SK-N-SH (cell line): ENCODE measurements at regions not wholly inside any gene's neighbourhood (a gene's known extent, or its start where the extent isn't known, plus 50 kb on each side); places are given as distances from the start of the nearest gene placed in this dataset.

Source experiments
- CTCF ChIA-PET: fragments of 300-600, 350-600 bp; formaldehyde crosslinking; extraction: SDS; loops from one replicate; lab custom pipeline; 2021; lab: Yijun Ruan, JAX
- POLR2A ChIA-PET: fragments of 350-600 bp; sonication (Branson Sonifier 250); formaldehyde crosslinking; extraction: SDS; loops from one replicate; lab custom pipeline; 2020; ENCODE audit warnings: antibody characterized with exemption, inconsistent platforms; lab: Yijun Ruan, JAX
- DNase-seq: peaks from one replicate; pipeline ENCODE4 v3.0.0; 2012
- H2AFZ ChIP-seq: fragments of 200-600 bp; sonication (generic); 2 replicates; pipeline ENCODE4 v1.8.1; 2016; ENCODE audit warnings: antibody characterized with exemption, mild to moderate bottlenecking, low read depth
- H3F3A ChIP-seq: fragments of 200-600 bp; sonication (generic); replicated peaks from 2 replicates; pipeline ENCODE3; 2016; ENCODE audit warnings: antibody characterized with exemption, mild to moderate bottlenecking; ENCODE audit not compliant: insufficient read depth
- H3K27ac ChIP-seq, 2 experiments: fragments of 200-500 bp in 1 of 2; fragments of 200-600 bp in 1 of 2; sonication (Bioruptor generic) in 1 of 2; sonication (generic), shearing (Covaris generic) in 1 of 2; 2 replicates each; pipeline versions ENCODE4 v1.5.1 to v1.6.1; 2014 to 2016; ENCODE audit warnings: low read depth in 2 of 2, inconsistent platforms in 1 of 2, low read length in 1 of 2, mild to moderate bottlenecking in 1 of 2, mixed read lengths in 1 of 2
- H3K27me3 ChIP-seq: fragments of 200-600 bp; sonication (generic), shearing (Covaris generic); 2 replicates; pipeline ENCODE4 v1.6.1; 2016; ENCODE audit warnings: mixed run types; ENCODE audit not compliant: insufficient read depth
- H3K36me3 ChIP-seq, 2 experiments: fragments of 200-500 bp in 1 of 2; fragments of 200-600 bp in 1 of 2; sonication (Bioruptor generic) in 1 of 2; sonication (generic) in 1 of 2; replicated peaks in 1 of 2; 2 replicates each; pipeline versions ENCODE3 to v1.5.1; 2014 to 2016; ENCODE audit warnings: low read length in 1 of 2, mild to moderate bottlenecking in 1 of 2; ENCODE audit not compliant: insufficient read depth in 2 of 2, control insufficient read depth in 1 of 2
- H3K4me1 ChIP-seq, 2 experiments: fragments of 200-500 bp in 1 of 2; fragments of 200-600 bp in 1 of 2; sonication (Bioruptor generic) in 1 of 2; sonication (generic), shearing (Covaris generic) in 1 of 2; 2 replicates each; pipeline versions ENCODE4 v1.5.1 to v1.6.1; 2014 to 2016; ENCODE audit warnings: low read depth in 1 of 2, low read length in 1 of 2, mixed run types in 1 of 2; ENCODE audit not compliant: insufficient read depth in 2 of 2, control insufficient read depth in 1 of 2
- H3K4me2 ChIP-seq: fragments of 200-600 bp; sonication (generic), shearing (Covaris generic); 2 replicates; pipeline ENCODE4 v1.6.1; 2017; ENCODE audit warnings: mixed run types
- H3K4me3 ChIP-seq, 2 experiments: fragments of 200-500 bp in 1 of 2; fragments of 200-600 bp in 1 of 2; sonication (Bioruptor generic) in 1 of 2; sonication (generic), shearing (Covaris generic) in 1 of 2; 2 replicates each; pipeline versions ENCODE4 v1.5.1 to v1.8.1; 2014 to 2016; ENCODE audit warnings: low read depth in 2 of 2, inconsistent platforms in 1 of 2, low read length in 1 of 2, mild to moderate bottlenecking in 1 of 2, mixed read lengths in 1 of 2, moderate library complexity in 1 of 2
- H3K79me2 ChIP-seq: fragments of 200-600 bp; sonication (generic); 2 replicates; pipeline ENCODE4 v1.8.1; 2017; ENCODE audit warnings: mild to moderate bottlenecking; ENCODE audit not compliant: insufficient read depth
- H3K9ac ChIP-seq: fragments of 200-600 bp; sonication (generic); 2 replicates; pipeline ENCODE4 v1.6.1; 2017; ENCODE audit warnings: mixed run types
- H3K9me2 ChIP-seq: fragments of 200-600 bp; sonication (generic); 2 replicates; pipeline ENCODE4 v1.6.1; 2017; ENCODE audit warnings: mixed run types
- H3K9me3 ChIP-seq: fragments of 200-600 bp; sonication (generic); 2 replicates; pipeline ENCODE4 v1.6.1; 2017; ENCODE audit warnings: mixed run types, mild to moderate bottlenecking, moderate library complexity
- H4K20me1 ChIP-seq: fragments of 200-600 bp; sonication (generic); 2 replicates; pipeline ENCODE4 v1.6.1; 2017; ENCODE audit warnings: mild to moderate bottlenecking, mixed run types; ENCODE audit not compliant: insufficient read depth
- CTCF ChIP-seq: fragments of 200-600 bp; sonication (generic); IDR thresholded peaks from 2 replicates; pipeline ENCODE4 v1.6.1; 2017; ENCODE audit warnings: antibody characterized with exemption, mild to moderate bottlenecking, moderate library complexity
- ELF1 ChIP-seq: IDR thresholded peaks from 2 replicates; pipeline ENCODE4 v1.4.0; 2012
- EZH2phosphoT487 ChIP-seq: fragments of 200-600 bp; sonication (generic); IDR thresholded peaks from 2 replicates; pipeline ENCODE4 v1.6.1; 2017; ENCODE audit warnings: low read depth, mixed run types, mild to moderate bottlenecking, antibody characterized with exemption, moderate library complexity, borderline replicate concordance
- FOSL2 ChIP-seq: IDR thresholded peaks from 2 replicates; pipeline ENCODE4 v1.4.0; 2012; ENCODE audit warnings: low read depth, mild to moderate bottlenecking, moderate library complexity, borderline replicate concordance
- GABPA ChIP-seq: IDR thresholded peaks from 2 replicates; pipeline ENCODE4 v1.4.0; 2012; ENCODE audit warnings: low read depth, mild to moderate bottlenecking
- NFIC ChIP-seq: IDR thresholded peaks from 2 replicates; pipeline ENCODE4 v1.4.0; 2012; ENCODE audit warnings: borderline replicate concordance
- NRF1 ChIP-seq: IDR thresholded peaks from 2 replicates; pipeline ENCODE4 v1.6.1; 2012; ENCODE audit warnings: low read depth, mild to moderate bottlenecking, low read length
- PBX3 ChIP-seq: IDR thresholded peaks from 2 replicates; pipeline ENCODE4; 2012
- RAD21 ChIP-seq: IDR thresholded peaks from 2 replicates; pipeline ENCODE4 v1.6.1; 2012; ENCODE audit warnings: mild to moderate bottlenecking, low read length
- REST ChIP-seq: IDR thresholded peaks from 2 replicates; pipeline ENCODE4 v1.6.1; 2012; ENCODE audit warnings: mild to moderate bottlenecking, low read depth, low read length, moderate library complexity
- SIN3A ChIP-seq: IDR thresholded peaks from 2 replicates; pipeline ENCODE4 v1.6.1; 2012; ENCODE audit warnings: low read depth, mild to moderate bottlenecking, low read length, moderate library complexity, borderline replicate concordance
- SMC3 ChIP-seq: IDR thresholded peaks from 2 replicates; pipeline ENCODE4 v1.6.1; 2012; ENCODE audit warnings: low read depth, low read length, improper control_type of control experiment
- TAF1 ChIP-seq: IDR thresholded peaks from 2 replicates; pipeline ENCODE4 v1.6.1; 2012; ENCODE audit warnings: low read depth, mild to moderate bottlenecking, low read length, moderate library complexity, borderline replicate concordance
- USF1 ChIP-seq: IDR thresholded peaks from 2 replicates; pipeline ENCODE4 v1.4.0; 2012; ENCODE audit warnings: low read depth, borderline replicate concordance
- WGBS: methylation state at CpG from one replicate; pipeline ENCODE4 v1.1.6; 2017; ENCODE audit warnings: low lambda C conversion rate; 5-methylcytosine and 5-hydroxymethylcytosine counted together

GRCh38 chr12:19891936-19892591 lies 452.8 kb downstream of the AEBP2 start:
- no peak overlapping the region for H3K4me2 ChIP-seq
- H3K9ac ChIP-seq, result no peak overlapping the region
- no peaks in the 10 kb centered on the region for H3K9me2 ChIP-seq
- no peaks in the 10 kb centered on the region for H3K36me3 ChIP-seq
- no peak overlapping the region for H3K27ac ChIP-seq
- no peak for DNase-seq
- ChIA-PET POLR2A (no interaction called here), CTCF (interaction anchor here (1.9 kb wide), 2 partner anchors 13 to 23 kb away, joined by 5 to 7 read pairs; no protein-coding TSS in a partner anchor)
- TF ChIP-seq FOSL2 (no peak), NFIC (no peak), RAD21 (no peak), GABPA (no peak), SMC3 (no peak), USF1 (no peak), SIN3A (no peak), NRF1 (no peak), REST (no peak), PBX3 (no peak), ELF1 (no peak)
- H3K27me3 ChIP-seq, result no peaks in the 10 kb centered on the region
- no peaks in the 10 kb centered on the region for H3K79me2 ChIP-seq
- H3F3A ChIP-seq, result peaks cover 6% of the 10 kb centered on the region
- H3K9me3 ChIP-seq, result no peaks in the 10 kb centered on the region
- no peak overlapping the region for H2AFZ ChIP-seq
- peaks cover 2 to 3% of the 10 kb centered on the region in 2 experiments; a peak in 1 of 4 replicates for H3K4me1 ChIP-seq
- H3K4me3 ChIP-seq, result no peak overlapping the region
- WGBS, result 96% methylated on average over 4 of the region's 4 CpGs
- no peaks in the 10 kb centered on the region for H4K20me1 ChIP-seq

GRCh38 chr12:19893514-19893913 lies 454.2 kb downstream of the AEBP2 start:
- Histone ChIP-seq H2AFZ (no peak overlapping the region), H3K4me3 (no peak overlapping the region), H3F3A (peaks cover 6% of the 10 kb centered on the region), H3K79me2 (no peaks in the 10 kb centered on the region), H3K4me1 (peaks cover 2 to 3% of the 10 kb centered on the region in 2 experiments; a peak in 1 of 4 replicates), H3K9me2 (no peaks in the 10 kb centered on the region), H3K27ac (no peak overlapping the region), H3K9me3 (no peaks in the 10 kb centered on the region), H3K36me3 (no peaks in the 10 kb centered on the region), H4K20me1 (no peaks in the 10 kb centered on the region), H3K4me2 (no peak overlapping the region), H3K9ac (no peak overlapping the region), H3K27me3 (no peaks in the 10 kb centered on the region)
- CTCF ChIA-PET, result interaction anchor here (0.9 to 1.9 kb wide), 6 partner anchors 12 to 250 kb away, joined by 3 to 7 read pairs (median 4); no protein-coding TSS in a partner anchor
- no peak for DNase-seq
- TF ChIP-seq TAF1 (no peak), CTCF (peak; percentile 12; the same call in 1 of the 2 replicates), SMC3 (peak; percentile 45), EZH2phosphoT487 (no peak), RAD21 (peak; percentile 48)
- POLR2A ChIA-PET, result no interaction called here
- WGBS, result 89% methylated on average over 1 of the region's 1 CpG
